Skeletal muscle satellite cell (primary cell): ENCODE measurements at regions not wholly inside any gene's neighbourhood (a gene's known extent, or its start where the extent isn't known, plus 50 kb on each side); places are given as distances from the start of the nearest gene placed in this dataset.

Experiments used
- H3K27me3 ChIP-seq: 2 replicates; pipeline ENCODE4 v1.7.0; 2013; ENCODE audit warnings: low read length; ENCODE audit not compliant: control insufficient read depth, insufficient read depth
- H3K36me3 ChIP-seq: 2 replicates; pipeline ENCODE4 v1.7.0; 2013; ENCODE audit warnings: mild to moderate bottlenecking, control low read depth, low read length; ENCODE audit not compliant: insufficient read depth
- H3K4me1 ChIP-seq: 2 replicates; pipeline ENCODE4 v1.7.0; 2013; ENCODE audit warnings: low read length; ENCODE audit not compliant: control insufficient read depth, insufficient read depth
- H3K4me2 ChIP-seq: 2 replicates; pipeline ENCODE4 v1.7.0; 2013; ENCODE audit warnings: mild to moderate bottlenecking, low read length
- H3K4me3 ChIP-seq: 2 replicates; pipeline ENCODE4 v1.7.0; 2013; ENCODE audit warnings: low read length
- H3K9ac ChIP-seq: 2 replicates; pipeline ENCODE4 v1.7.0; 2013; ENCODE audit warnings: mild to moderate bottlenecking, low read depth, low read length, moderate library complexity
- H3K9me3 ChIP-seq: replicated peaks from 2 replicates; pipeline ENCODE4 v1.7.0; 2013; ENCODE audit warnings: mild to moderate bottlenecking, control low read depth, low read length

GRCh38 chr6:14742171-14742570, 503.7 kb upstream of the JARID2 start:
- Histone ChIP-seq H3K9ac (peak overlapping the region; percentile 87), H3K4me1 (peaks cover 31% of the 10 kb centered on the region), H3K9me3 (no peaks in the 10 kb centered on the region), H3K4me2 (no peak overlapping the region), H3K36me3 (no peaks in the 10 kb centered on the region), H3K4me3 (peak overlapping the region; percentile 29), H3K27me3 (no peaks in the 10 kb centered on the region)

GRCh38 chr6:14742680-14743079, 503.2 kb upstream of the JARID2 start:
- Histone ChIP-seq H3K4me2 (peak overlapping the region; percentile 61), H3K27me3 (no peaks in the 10 kb centered on the region), H3K9me3 (no peaks in the 10 kb centered on the region), H3K36me3 (no peaks in the 10 kb centered on the region), H3K4me3 (peak overlapping the region; percentile 29), H3K4me1 (peaks cover 31% of the 10 kb centered on the region), H3K9ac (peak overlapping the region; percentile 87)

- peaks cover 31% of the 10 kb centered on the region for H3K4me1 ChIP-seq
- peak overlapping the region; percentile 61 for H3K4me2 ChIP-seq
- H3K36me3 ChIP-seq, result no peaks in the 10 kb centered on the region
- no peaks in the 10 kb centered on the region for H3K9me3 ChIP-seq
- peak overlapping the region; percentile 29 for H3K4me3 ChIP-seq
- H3K9ac ChIP-seq, result peak overlapping the region; percentile 87
- H3K27me3 ChIP-seq, result no peaks in the 10 kb centered on the region
Observed at GRCh38 chr6:14743144-14743473, 502.8 kb upstream of the JARID2 start.

GRCh38 chr6:14743474-14744211, 502.2 kb upstream of the JARID2 start:
- Histone ChIP-seq H3K4me3 (peak overlapping the region; percentile 19), H3K9ac (peak overlapping the region; percentile 87), H3K9me3 (no peaks in the 10 kb centered on the region), H3K36me3 (no peaks in the 10 kb centered on the region), H3K4me1 (peaks cover 31% of the 10 kb centered on the region), H3K27me3 (no peaks in the 10 kb centered on the region), H3K4me2 (peak overlapping the region; percentile 61)

GRCh38 chr6:14744212-14744556, 501.7 kb upstream of the JARID2 start:
- no peaks in the 10 kb centered on the region for H3K36me3 ChIP-seq
- peaks cover 31% of the 10 kb centered on the region for H3K4me1 ChIP-seq

GRCh38 chr6:14746139-14746837, 499.6 kb upstream of the JARID2 start:
- Histone ChIP-seq H3K27me3 (no peaks in the 10 kb centered on the region), H3K4me2 (no peak overlapping the region), H3K36me3 (no peaks in the 10 kb centered on the region), H3K9me3 (no peaks in the 10 kb centered on the region), H3K9ac (no peak overlapping the region), H3K4me1 (peaks cover 31% of the 10 kb centered on the region), H3K4me3 (no peak overlapping the region)

More at GRCh38 chr6:14744212-14744556, 501.7 kb upstream of the JARID2 start:
- H3K9me3 ChIP-seq, result no peaks in the 10 kb centered on the region
- H3K27me3 ChIP-seq, result no peaks in the 10 kb centered on the region
- H3K4me3 ChIP-seq, result no peak overlapping the region
- H3K4me2 ChIP-seq, result peak overlapping the region; percentile 40
- H3K9ac ChIP-seq, result peak overlapping the region; percentile 87

GRCh38 chr6:14747881-14748520, 497.9 kb upstream of the JARID2 start:
- H3K4me3 ChIP-seq, result no peak overlapping the region
- H3K9me3 ChIP-seq, result no peaks in the 10 kb centered on the region
- H3K9ac ChIP-seq, result no peak overlapping the region
- H3K4me1 ChIP-seq, result peaks cover 18% of the 10 kb centered on the region
- no peaks in the 10 kb centered on the region for H3K27me3 ChIP-seq
- no peaks in the 10 kb centered on the region for H3K36me3 ChIP-seq
- no peak overlapping the region for H3K4me2 ChIP-seq

GRCh38 chr6:14748679-14749078, 497.2 kb upstream of the JARID2 start:
- Histone ChIP-seq H3K9me3 (no peaks in the 10 kb centered on the region), H3K4me2 (no peak overlapping the region), H3K36me3 (no peaks in the 10 kb centered on the region), H3K4me1 (peaks cover 11% of the 10 kb centered on the region), H3K27me3 (no peaks in the 10 kb centered on the region), H3K9ac (no peak overlapping the region), H3K4me3 (no peak overlapping the region)

- no peak overlapping the region for H3K4me2 ChIP-seq
- H3K9me3 ChIP-seq, result no peaks in the 10 kb centered on the region
- H3K9ac ChIP-seq, result no peak overlapping the region
Observed at GRCh38 chr6:14750059-14750661, 495.7 kb upstream of the JARID2 start.

GRCh38 chr6:14751645-14752175, 494.2 kb upstream of the JARID2 start:
- H3K4me1 ChIP-seq, result no peaks in the 10 kb centered on the region
- H3K4me2 ChIP-seq, result no peak overlapping the region
- no peak overlapping the region for H3K4me3 ChIP-seq

More at GRCh38 chr6:14750059-14750661, 495.7 kb upstream of the JARID2 start:
- Histone ChIP-seq H3K4me3 (no peak overlapping the region), H3K4me1 (no peaks in the 10 kb centered on the region), H3K27me3 (no peaks in the 10 kb centered on the region), H3K36me3 (no peaks in the 10 kb centered on the region)

GRCh38 chr6:14754751-14755513, 490.9 kb upstream of the JARID2 start:
- H3K4me1 ChIP-seq, result no peaks in the 10 kb centered on the region
- H3K9me3 ChIP-seq, result no peaks in the 10 kb centered on the region
- no peaks in the 10 kb centered on the region for H3K27me3 ChIP-seq
- H3K9ac ChIP-seq, result no peak overlapping the region
- H3K4me3 ChIP-seq, result no peak overlapping the region
- no peak overlapping the region for H3K4me2 ChIP-seq
- H3K36me3 ChIP-seq, result no peaks in the 10 kb centered on the region

More at GRCh38 chr6:14751645-14752175, 494.2 kb upstream of the JARID2 start:
- H3K9me3 ChIP-seq, result no peaks in the 10 kb centered on the region
- no peaks in the 10 kb centered on the region for H3K27me3 ChIP-seq
- no peaks in the 10 kb centered on the region for H3K36me3 ChIP-seq
- H3K9ac ChIP-seq, result no peak overlapping the region
